Stimulated activated CD8-positive, alpha-beta memory T cell treated with anti-CD3 and anti-CD28 coated beads, Interleukin-4, amount 100 ng/mL, for 24 hours (primary cell): ENCODE measurements at regions not wholly inside any gene's neighbourhood (a gene's known extent, or its start where the extent isn't known, plus 50 kb on each side); places are given as distances from the start of the nearest gene placed in this dataset.
"Not testable (repeated sequence)": the region's sequence is repeated elsewhere in the genome, so short reads cannot be mapped to it uniquely, and the experiment has no call there.

Source experiments
- DNase-seq: peaks from one replicate; pipeline ENCODE4 v3.0.0-alpha.2; 2020; ENCODE audit warnings: low read depth

- DNase-seq = no peak
Measured at GRCh38 chr6:156282087-156282486, 495.1 kb upstream of the ARID1B start.

GRCh38 chr6:156281266-156281665 lies 495.9 kb upstream of the ARID1B start:
- no peak for DNase-seq

DNA sequence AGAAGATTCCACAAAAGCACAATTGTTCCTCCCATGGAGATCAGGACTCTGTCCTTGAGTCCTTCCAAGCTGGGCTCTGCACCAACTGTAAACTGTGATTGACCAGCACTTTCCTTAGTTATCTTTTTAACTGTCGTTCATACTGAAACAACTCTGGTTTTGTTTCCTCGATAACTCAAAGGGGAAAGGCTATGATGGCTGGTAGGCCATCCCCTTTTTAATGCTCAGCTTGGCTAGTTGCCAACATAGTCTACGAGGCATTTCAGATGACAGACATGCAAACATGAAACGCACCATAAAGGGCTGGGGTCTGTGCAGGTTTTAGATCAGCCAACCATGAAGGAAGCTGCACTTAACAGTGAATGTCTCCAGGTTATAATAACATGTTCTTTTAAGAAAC lies 497.1 kb upstream of the ARID1B start:
- no peak for DNase-seq

DNA sequence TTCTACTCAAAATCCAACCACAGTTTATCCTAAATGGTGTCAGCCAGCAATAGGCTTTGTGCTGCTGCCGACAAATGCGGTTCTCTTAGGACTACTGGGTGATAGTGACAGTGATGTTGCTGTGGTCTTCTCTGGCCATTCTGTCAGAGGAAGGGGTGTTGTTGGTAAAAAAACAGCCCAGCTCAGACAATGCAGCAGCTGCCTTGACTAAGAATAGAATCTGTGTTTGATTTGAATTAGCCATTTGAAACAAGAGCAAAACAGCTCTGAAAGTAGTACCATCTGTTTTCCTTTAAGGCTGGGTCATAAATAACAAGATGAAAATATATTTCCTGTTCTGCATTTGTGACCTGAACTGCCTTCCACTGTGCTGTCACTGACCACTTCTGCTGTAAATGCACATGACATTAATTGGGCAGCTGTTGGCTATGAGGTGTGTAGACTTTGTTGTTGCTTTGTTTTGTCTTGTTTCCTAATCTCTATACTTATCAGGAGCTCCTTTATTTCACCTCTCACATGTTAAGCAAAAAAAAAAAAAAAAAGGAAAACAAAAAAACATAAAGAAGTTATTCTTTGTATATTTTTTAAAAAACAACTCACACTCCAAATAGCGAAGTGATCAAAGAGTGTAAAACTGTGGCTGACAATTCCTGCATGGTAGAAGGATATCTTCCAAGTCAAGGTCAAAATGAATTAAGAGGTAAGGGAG lies 497.8 kb upstream of the ARID1B start:
- DNase-seq = no peak

GRCh38 chr6:156273065-156273711 lies 504.0 kb upstream of the ARID1B start:
- DNase-seq = no peak

DNA sequence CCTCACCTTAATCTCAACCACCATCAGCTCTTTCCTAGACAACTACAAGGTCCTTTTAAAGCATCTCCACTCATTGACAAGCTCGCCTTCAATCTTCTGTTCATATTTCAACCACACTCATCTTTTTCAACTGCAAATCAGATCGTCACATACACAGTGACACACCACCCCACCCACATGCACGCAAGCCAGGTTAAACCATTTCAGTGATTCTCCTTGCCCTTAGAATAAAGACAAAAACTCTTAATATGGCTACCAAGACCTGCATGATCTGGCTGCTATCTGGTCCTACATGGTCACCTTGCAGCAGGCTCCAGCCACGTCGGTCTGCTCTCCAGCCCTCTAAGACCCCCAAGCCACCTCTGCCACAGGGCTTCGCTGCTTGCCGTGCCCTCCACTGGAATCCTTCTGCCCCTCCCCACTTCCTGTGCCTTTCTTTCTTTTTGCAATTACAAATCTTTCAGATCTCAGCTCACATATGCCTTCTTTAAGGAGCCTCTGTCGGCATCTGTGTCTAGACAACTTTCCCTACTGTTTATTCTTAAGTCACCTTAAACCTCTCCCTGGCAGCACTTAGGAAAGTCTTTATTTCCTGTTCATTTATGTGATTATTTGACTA lies 507.3 kb upstream of the ARID1B start:
- peak; percentile 6 for DNase-seq

DNA sequence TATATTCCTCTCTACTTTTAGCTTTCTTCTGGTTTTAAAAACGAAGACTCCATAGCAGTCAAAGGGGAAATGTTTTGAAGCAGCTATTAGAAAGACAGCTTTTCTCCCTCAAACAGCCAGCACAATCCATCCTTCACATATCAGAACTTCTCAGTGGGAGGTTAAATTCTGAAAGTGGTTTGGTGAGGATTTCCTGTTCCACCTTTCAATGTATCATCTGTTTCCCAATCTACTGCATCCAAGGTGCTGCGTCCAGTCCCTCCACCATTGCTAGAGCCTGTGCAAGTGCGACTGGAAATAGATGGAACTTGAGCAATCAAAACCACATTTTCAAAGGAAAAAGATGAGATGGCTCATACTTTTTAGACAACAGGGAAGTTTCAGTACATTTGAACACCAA lies 508.3 kb upstream of the ARID1B start:
- no peak for DNase-seq

DNA sequence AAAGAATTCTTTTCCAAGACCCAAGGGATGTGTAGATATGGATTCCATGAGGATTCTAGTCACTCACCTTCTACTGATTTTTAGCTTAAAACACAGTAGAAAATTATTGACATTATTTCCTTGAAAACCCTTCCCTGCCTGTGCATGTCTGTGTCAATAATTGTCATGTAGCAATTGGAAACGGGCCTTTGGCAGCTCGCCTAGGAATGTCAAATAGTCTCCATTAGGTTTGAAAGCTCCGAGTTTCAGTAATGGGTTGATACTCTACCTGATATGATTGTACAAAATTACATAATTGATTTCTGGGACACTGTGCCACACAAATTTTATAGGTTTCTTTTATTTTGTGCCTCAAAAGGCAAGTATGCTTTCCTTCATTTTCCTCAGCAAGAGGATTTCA lies 515.2 kb upstream of the ARID1B start:
- DNase-seq = no peak

DNA sequence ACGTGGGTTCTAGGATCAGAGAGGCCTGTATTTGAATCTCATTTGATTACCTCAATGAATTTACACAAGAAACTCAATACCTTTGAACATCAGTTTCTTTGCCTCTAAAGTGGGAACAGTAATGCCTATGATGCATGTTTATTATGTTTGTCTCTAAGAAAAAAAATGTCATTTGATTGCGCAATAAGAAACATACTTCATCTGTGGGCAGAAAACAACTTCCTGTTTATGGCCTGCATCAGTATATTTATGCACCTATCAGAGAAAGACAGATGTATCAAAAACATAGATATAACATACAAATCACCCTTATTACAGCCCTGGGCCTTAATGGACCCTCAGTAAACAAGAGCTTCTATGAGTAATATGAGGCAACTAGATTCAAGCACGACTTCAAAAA lies 516.4 kb upstream of the ARID1B start:
- DNase-seq = no peak

DNA sequence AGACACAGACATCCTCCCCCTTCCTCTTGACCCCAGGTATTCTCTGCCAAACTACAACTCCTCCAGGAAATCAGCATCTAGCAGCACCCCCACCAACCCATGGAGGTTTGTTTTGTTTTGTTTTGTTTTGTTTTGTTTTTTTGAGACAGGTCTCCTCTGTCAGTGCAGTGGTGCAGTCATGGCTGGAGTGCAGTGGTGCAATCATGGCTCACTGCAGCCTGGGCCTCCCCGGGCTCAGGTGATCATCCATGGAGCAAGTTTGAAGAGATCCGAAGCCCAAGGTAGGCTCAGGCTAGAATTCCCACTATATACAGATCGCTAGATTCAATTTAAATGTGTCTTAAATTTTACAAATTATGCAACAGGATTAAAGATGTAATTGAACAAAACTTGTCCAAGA lies 518.2 kb upstream of the ARID1B start:
- no peak for DNase-seq

DNA sequence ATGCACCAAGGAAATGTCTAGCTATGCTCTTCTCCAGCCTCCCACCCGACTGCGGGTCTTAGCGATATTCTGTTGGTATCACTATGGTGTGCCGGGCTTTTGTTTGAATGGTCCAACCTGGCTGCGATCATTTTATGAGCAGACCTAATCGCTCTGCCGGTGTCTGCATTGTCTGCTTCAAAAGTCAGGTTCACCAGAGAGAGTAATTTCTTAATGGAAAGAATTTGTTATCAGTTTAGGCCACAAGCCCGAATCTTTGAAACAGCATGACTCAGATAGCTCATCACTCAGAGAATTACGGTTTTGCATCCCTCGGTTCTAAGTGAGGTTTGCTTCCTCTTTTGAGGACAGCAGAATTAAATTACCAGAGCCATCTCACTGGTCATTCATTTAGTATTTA lies 521.0 kb upstream of the ARID1B start:
- DNase-seq = no peak

- DNase-seq = no peak
Measured at GRCh38 chr6:156254240-156254639, 522.9 kb upstream of the ARID1B start.

GRCh38 chr6:156250593-156250992 lies 526.6 kb upstream of the ARID1B start:
- DNase-seq = peak; percentile 6

DNA sequence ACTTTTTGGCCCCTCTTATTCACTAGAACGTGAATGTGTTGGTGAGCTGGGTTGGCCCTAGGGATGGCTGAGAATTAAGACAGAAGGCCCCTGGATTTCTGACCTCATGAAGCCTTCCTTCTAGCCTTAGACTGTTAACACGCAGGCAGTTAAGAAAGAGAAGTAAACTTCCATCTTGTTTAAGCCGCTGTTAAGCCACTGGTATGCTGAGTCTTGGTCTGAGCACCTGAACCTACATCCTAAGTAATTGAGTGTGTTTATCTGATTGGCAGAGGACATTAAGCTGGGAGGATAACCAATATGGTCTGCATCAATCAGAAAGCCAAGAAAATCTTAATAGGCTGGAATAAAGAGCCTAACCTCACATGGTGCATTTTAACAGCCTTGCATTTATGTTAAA lies 535.0 kb upstream of the ARID1B start:
- DNase-seq = no peak

- no peak for DNase-seq
Measured at GRCh38 chr6:156231026-156231765, 546.0 kb upstream of the ARID1B start.

DNA sequence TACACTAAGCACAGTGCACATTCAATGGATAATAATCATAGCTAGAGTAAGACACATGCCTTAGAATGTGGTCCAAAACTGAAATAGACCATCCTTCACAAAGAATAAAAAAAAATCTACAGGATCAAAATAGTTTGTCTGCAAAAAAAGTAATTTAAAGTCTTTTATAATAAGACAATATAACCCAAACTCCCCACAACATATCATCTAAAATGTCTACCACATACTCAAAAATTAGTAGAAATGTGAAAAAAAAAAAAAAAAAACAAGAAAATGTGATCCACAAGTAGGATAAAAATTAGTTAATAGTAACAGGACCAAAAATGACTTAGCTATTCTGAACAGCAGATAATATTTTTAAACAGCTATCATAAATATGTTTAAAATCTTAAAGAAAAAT lies 557.2 kb upstream of the ARID1B start:
- DNase-seq = no peak

GRCh38 chr6:156205678-156206077 lies 571.5 kb upstream of the ARID1B start:
- DNase-seq = no peak

- DNase-seq = no peak
Measured at GRCh38 chr6:156199182-156199581, 578.0 kb upstream of the ARID1B start.

GRCh38 chr6:156197513-156197912 lies 579.7 kb upstream of the ARID1B start:
- DNase-seq = no peak

- no peak for DNase-seq
Measured at GRCh38 chr6:156194981-156195380, 582.2 kb upstream of the ARID1B start.

DNA sequence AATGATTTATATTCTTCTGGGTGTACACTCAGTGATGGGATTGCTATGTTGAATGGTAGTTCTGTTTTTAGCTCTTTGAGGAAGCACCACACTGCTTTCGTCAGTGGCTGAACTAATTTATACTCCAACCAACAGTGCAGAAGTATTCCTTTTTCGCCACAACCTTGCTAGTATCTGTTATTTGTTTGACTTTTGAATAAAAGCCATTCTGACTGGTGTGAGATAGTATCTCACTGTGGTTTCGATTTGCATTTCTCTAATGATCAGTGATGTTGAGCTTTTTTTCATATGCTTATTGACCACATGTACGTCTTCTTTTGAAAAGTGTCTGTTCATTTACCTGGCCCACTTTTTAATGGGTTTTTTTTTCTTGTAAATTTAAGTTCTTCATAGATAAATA lies 583.8 kb upstream of the ARID1B start:
- DNase-seq = no peak

DNA sequence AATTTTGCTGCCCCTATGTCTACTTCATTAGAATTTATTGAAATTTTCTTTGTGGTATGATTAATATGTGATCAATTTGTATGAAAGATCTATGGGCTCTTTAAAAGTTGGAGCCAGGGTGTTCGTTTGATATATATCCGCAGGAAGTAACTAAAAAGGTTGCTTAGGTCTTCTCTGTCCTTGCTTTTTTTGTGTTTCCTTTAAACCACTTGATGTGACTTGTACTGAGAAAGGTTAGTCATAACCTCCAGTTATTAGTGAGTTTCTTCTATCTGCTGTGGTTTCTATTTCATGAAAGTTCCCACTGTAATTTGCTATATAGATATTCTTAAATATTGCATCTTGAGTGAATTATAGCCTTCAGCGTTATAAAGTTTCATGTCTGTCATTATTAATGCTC lies 585.3 kb upstream of the ARID1B start:
- DNase-seq = no peak

DNA sequence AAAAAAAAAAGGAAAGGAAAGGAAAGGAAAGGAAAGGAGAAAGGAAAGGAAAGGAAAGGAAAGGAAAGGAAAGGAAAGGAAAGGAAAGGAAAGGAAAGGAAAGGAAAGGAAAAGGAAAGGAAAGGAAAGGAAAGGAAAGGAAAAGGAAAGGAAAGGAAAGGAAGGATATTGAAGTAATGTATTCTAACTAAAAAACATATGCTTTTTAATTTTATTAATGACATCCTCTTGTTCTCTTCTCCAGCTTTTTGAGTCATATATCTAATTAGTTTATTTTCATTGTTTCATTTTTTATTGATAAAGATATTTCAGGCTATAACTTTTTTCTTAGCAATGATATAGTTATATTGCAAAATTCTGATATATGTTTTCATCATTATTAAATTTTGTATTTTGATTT lies 585.8 kb upstream of the ARID1B start:
- DNase-seq = not testable (repeated sequence)
